H1 (cell line): ENCODE measurements at regions not wholly inside any gene's neighbourhood (a gene's known extent, or its start where the extent isn't known, plus 50 kb on each side); places are given as distances from the start of the nearest gene placed in this dataset.
"Not testable (repeated sequence)": the region's sequence is repeated elsewhere in the genome, so short reads cannot be mapped to it uniquely, and the experiment has no call there.

Experiments used
- EGR1 ChIP-seq: IDR thresholded peaks from 2 replicates; pipeline ENCODE4 v1.6.1; 2011; ENCODE audit warnings: low read depth, low read length, borderline replicate concordance
- NRF1 ChIP-seq: IDR thresholded peaks from 2 replicates; pipeline ENCODE4 v1.6.1; 2011; ENCODE audit warnings: mild to moderate bottlenecking, low read depth, low read length, improper control_type of control experiment
- POLR2A ChIP-seq, 2 experiments: IDR thresholded peaks; 1 replicate in 1 of 2; 2 replicates in 1 of 2; pipeline ENCODE4 v1.6.1; 2011; ENCODE audit warnings: low read depth in 2 of 2, low read length in 2 of 2, mild to moderate bottlenecking in 2 of 2; ENCODE audit errors: control extremely low read depth in 1 of 2

GRCh38 chr6:142015463-142015862, 117.3 kb upstream of the GJE1 start:
- not testable (repeated sequence) for TF ChIP-seq POLR2A (IDR thresholded peaks at IDR 0.05; ENCODE audit: control extremely low read depth in 1 of 2, low read depth in 2 of 2, low read length in 2 of 2); EGR1; NRF1
